Neural cell (in vitro differentiated cells): ENCODE measurements at regions not wholly inside any gene's neighbourhood (a gene's known extent, or its start where the extent isn't known, plus 50 kb on each side); places are given as distances from the start of the nearest gene placed in this dataset.

Experiments used
- MXI1 ChIP-seq: fragments of 450-650 bp; conservative IDR thresholded peaks from 2 replicates; pipeline ENCODE4 v1.6.1; 2014; ENCODE audit warnings: antibody characterized with exemption, mild to moderate bottlenecking; ENCODE audit not compliant: poor library complexity, severe bottlenecking
- TF ChIP-seq, protein P1 (sequence below): IDR thresholded peaks from 2 replicates; pipeline ENCODE4 v1.6.1; 2012; ENCODE audit warnings: borderline replicate concordance

DNA sequence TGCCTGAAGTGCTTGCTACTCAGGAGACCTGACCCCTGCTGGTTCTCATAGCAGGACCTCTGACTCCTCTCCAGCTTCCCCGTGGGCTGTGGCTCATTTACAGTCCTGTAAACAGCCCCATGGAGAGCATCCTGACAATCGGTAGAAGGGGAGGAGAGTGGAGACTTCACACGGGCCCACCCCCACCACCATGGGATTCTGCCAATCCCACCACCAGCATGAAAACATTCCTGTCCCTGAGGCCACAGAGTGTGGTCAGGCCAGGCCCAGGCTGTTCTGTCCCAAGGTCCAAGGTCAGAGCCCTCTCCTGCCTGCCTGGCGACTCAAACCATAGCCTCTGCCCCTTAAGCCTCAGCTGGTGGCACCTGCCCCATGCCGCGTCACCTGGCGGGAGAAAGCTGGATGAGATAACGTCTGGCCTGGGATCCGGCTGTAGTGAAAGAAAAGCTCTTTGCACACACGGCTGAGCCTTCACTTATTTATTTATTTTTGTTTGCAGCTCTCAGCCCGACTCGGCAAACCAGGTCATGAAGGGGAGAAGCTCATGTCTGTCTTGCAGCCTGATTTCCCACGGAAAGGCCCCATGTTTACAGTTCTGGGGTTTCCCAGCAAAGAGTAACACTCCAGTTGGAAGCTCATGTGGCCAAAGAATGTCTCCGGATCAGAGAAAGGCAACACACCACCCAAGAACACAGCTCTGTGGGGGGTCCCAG, 293.6 kb upstream of the ZMIZ1 start:
- no peak for TF ChIP-seq MXI1
- TF ChIP-seq, protein P1, sequence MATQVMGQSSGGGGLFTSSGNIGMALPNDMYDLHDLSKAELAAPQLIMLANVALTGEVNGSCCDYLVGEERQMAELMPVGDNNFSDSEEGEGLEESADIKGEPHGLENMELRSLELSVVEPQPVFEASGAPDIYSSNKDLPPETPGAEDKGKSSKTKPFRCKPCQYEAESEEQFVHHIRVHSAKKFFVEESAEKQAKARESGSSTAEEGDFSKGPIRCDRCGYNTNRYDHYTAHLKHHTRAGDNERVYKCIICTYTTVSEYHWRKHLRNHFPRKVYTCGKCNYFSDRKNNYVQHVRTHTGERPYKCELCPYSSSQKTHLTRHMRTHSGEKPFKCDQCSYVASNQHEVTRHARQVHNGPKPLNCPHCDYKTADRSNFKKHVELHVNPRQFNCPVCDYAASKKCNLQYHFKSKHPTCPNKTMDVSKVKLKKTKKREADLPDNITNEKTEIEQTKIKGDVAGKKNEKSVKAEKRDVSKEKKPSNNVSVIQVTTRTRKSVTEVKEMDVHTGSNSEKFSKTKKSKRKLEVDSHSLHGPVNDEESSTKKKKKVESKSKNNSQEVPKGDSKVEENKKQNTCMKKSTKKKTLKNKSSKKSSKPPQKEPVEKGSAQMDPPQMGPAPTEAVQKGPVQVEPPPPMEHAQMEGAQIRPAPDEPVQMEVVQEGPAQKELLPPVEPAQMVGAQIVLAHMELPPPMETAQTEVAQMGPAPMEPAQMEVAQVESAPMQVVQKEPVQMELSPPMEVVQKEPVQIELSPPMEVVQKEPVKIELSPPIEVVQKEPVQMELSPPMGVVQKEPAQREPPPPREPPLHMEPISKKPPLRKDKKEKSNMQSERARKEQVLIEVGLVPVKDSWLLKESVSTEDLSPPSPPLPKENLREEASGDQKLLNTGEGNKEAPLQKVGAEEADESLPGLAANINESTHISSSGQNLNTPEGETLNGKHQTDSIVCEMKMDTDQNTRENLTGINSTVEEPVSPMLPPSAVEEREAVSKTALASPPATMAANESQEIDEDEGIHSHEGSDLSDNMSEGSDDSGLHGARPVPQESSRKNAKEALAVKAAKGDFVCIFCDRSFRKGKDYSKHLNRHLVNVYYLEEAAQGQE = no peak
